Transverse colon (tissue), 4 donors: ENCODE measurements at regions not wholly inside any gene's neighbourhood (a gene's known extent, or its start where the extent isn't known, plus 50 kb on each side); places are given as distances from the start of the nearest gene placed in this dataset.

Source experiments
- DNase-seq: peaks from one replicate; pipeline ENCODE4 v3.0.0-alpha.2; 2019
- H3K27ac ChIP-seq, 4 donors: fragments of 200-600 bp; sonication (generic); 2 replicates each; pipeline ENCODE4 v1.5.1; 2016 to 2018; ENCODE audit warnings: inconsistent platforms in 4 of 4
- H3K27me3 ChIP-seq: fragments of 200-600 bp; sonication (generic); 2 replicates; pipeline ENCODE4 v1.5.1; 2017; ENCODE audit warnings: inconsistent platforms
- H3K36me3 ChIP-seq, 4 donors: fragments of 200-600 bp; sonication (generic); 2 replicates each; pipeline ENCODE4 v1.5.1; 2017 to 2019; ENCODE audit warnings: inconsistent platforms in 4 of 4
- H3K4me1 ChIP-seq, 4 donors: fragments of 200-600 bp; sonication (generic); 2 replicates each; pipeline ENCODE4 v1.5.1; 2017 to 2020; ENCODE audit warnings: inconsistent platforms in 4 of 4
- H3K4me3 ChIP-seq, 4 donors: fragments of 200-600 bp; sonication (generic); 1 replicate in 1 of 4; 2 replicates in 3 of 4; pipeline versions ENCODE4 v1.5.1 to v1.6.1; 2017 to 2019; ENCODE audit warnings: inconsistent platforms in 4 of 4
- H3K9me3 ChIP-seq, 2 donors: fragments of 200-600 bp; sonication (generic); 2 replicates each; pipeline ENCODE4 v1.5.1; 2017 to 2019; ENCODE audit warnings: inconsistent platforms in 2 of 2
- CTCF ChIP-seq, 5 experiments: fragments of 200-600 bp in 3 of 5; fragments of 450-650 bp in 2 of 5; sonication (generic) in 3 of 5; IDR thresholded peaks; 1 replicate in 2 of 5; 2 replicates in 3 of 5; pipeline ENCODE4 v1.5.1; 2016 to 2017; ENCODE audit warnings: antibody characterized with exemption in 5 of 5, inconsistent platforms in 3 of 5, mild to moderate bottlenecking in 2 of 5, moderate library complexity in 1 of 5
- EP300 ChIP-seq: sonication (generic); formaldehyde crosslinking; IDR thresholded peaks from one replicate; pipeline ENCODE4 v1.6.1; 2017; ENCODE audit warnings: antibody characterized with exemption, low read depth
- POLR2A ChIP-seq: fragments of 450-650 bp; IDR thresholded peaks from one replicate; pipeline ENCODE4 v1.6.1; 2016; ENCODE audit warnings: antibody characterized with exemption, mild to moderate bottlenecking, moderate library complexity
- POLR2AphosphoS5 ChIP-seq, 3 donors: sonication (generic); formaldehyde crosslinking; IDR thresholded peaks; one replicate each; pipeline ENCODE4 v1.6.1; 2016; ENCODE audit warnings: antibody characterized with exemption in 3 of 3
- WGBS, 2 donors: methylation state at CpG; one replicate each; pipeline ENCODE4 v1.1.5; 2018; ENCODE audit warnings: low coverage in 1 of 2; 5-methylcytosine and 5-hydroxymethylcytosine counted together
- in situ Hi-C, 4 donors: fragments of 200-750 bp; cut with MboI; loops; one replicate each; pipeline versions ENCODE4 v1.15.0 to v1.15.1; 2017; ENCODE audit warnings: low sequenced_read_pairs in 3 of 4, low pct_ligation_motif_present in 1 of 4, low pct_unique_long_range_greater_than_20kb in 1 of 4
- intact Hi-C: fragments of 100-400 bp; cut with DNase I; formaldehyde crosslinking; loops from one replicate; pipeline ENCODE4 v1.15.1; 2023; ENCODE audit warnings: low total_unique reads

GRCh38 chrX:122047261-122047660 lies 999.9 kb downstream of the GLUD2 start:
- in situ Hi-C loops (no loop called here), intact Hi-C loops (no loop called here)
- DNase-seq = no peak
- H3K9me3 ChIP-seq = no peaks in the 10 kb centered on the region
- H3K27ac ChIP-seq = no peak overlapping the region
- H3K27me3 ChIP-seq = no peaks in the 10 kb centered on the region
- no peak overlapping the region for H3K4me3 ChIP-seq
- TF ChIP-seq CTCF (IDR thresholded peaks at IDR 0.05) (no peak), POLR2AphosphoS5 (IDR thresholded peaks at IDR 0.05) (no peak), EP300 (no peak), POLR2A (no peak)
- no peaks in the 10 kb centered on the region for H3K36me3 ChIP-seq
- no peaks in the 10 kb centered on the region for H3K4me1 ChIP-seq
- WGBS, 2 donors = 33% methylated on average over 2 of the region's 2 CpGs; no CpG with 5 or more reads in 1 of the 2 donors

- TF ChIP-seq POLR2AphosphoS5 (IDR thresholded peaks at IDR 0.05) = no peak
- no peak for TF ChIP-seq POLR2A
- no peak for TF ChIP-seq CTCF (IDR thresholded peaks at IDR 0.05)
- TF ChIP-seq EP300 = no peak
Measured at GRCh38 chrX:122055460-122055859, 1008.0 kb downstream of the GLUD2 start.

GRCh38 chrX:122055979-122056715 lies 1008.7 kb downstream of the GLUD2 start:
- 69 to 90% methylated on average over 1 to 2 of the region's 2 CpGs for WGBS, 2 donors
- intact Hi-C loops = loop anchor here (2.0 kb wide), 1 partner anchor 35 kb away; no protein-coding TSS in a partner anchor
- Histone ChIP-seq H3K36me3 (no peaks in the 10 kb centered on the region), H3K4me1 (no peaks in the 10 kb centered on the region), H3K27me3 (no peaks in the 10 kb centered on the region), H3K9me3 (no peaks in the 10 kb centered on the region), H3K4me3 (no peak overlapping the region), H3K27ac (no peak overlapping the region)
- TF ChIP-seq EP300 (no peak), POLR2AphosphoS5 (IDR thresholded peaks at IDR 0.05) (no peak)
- DNase-seq = no peak
- in situ Hi-C loops = no loop called here

More at GRCh38 chrX:122055460-122055859, 1008.0 kb downstream of the GLUD2 start:
- Histone ChIP-seq H3K27me3 (no peaks in the 10 kb centered on the region), H3K4me1 (no peaks in the 10 kb centered on the region), H3K27ac (no peak overlapping the region), H3K36me3 (no peaks in the 10 kb centered on the region), H3K4me3 (no peak overlapping the region), H3K9me3 (no peaks in the 10 kb centered on the region)
- in situ Hi-C loops (no loop called here), intact Hi-C loops (no loop called here)
- WGBS, 2 donors = 58 to 60% methylated on average over 1 to 2 of the region's 2 CpGs
- DNase-seq = no peak

GRCh38 chrX:122076241-122076640 lies 1028.8 kb downstream of the GLUD2 start:
- WGBS, 2 donors = 52% methylated on average over 1 of the region's 1 CpG; no CpG with 5 or more reads in 1 of the 2 donors
- no peak overlapping the region for H3K4me3 ChIP-seq
- no peak overlapping the region for H3K27ac ChIP-seq
- no peaks in the 10 kb centered on the region for H3K27me3 ChIP-seq
- no peaks in the 10 kb centered on the region for H3K36me3 ChIP-seq
- intact Hi-C loops = no loop called here
- in situ Hi-C loops = no loop called here
- TF ChIP-seq CTCF (IDR thresholded peaks at IDR 0.05) (no peak), POLR2AphosphoS5 (IDR thresholded peaks at IDR 0.05) (no peak), EP300 (no peak), POLR2A (no peak)
- no peaks in the 10 kb centered on the region for H3K4me1 ChIP-seq
- no peaks in the 10 kb centered on the region for H3K9me3 ChIP-seq
- DNase-seq = no peak

GRCh38 chrX:122078079-122078478 lies 1030.7 kb downstream of the GLUD2 start:
- intact Hi-C loops = no loop called here
- Histone ChIP-seq H3K27ac (no peak overlapping the region), H3K9me3 (no peaks in the 10 kb centered on the region), H3K27me3 (no peaks in the 10 kb centered on the region), H3K4me1 (no peaks in the 10 kb centered on the region), H3K36me3 (no peaks in the 10 kb centered on the region), H3K4me3 (no peak overlapping the region)
- DNase-seq = no peak
- 87% methylated on average over 1 of the region's 1 CpG; no CpG with 5 or more reads in 1 of the 2 donors for WGBS, 2 donors
- TF ChIP-seq CTCF (IDR thresholded peaks at IDR 0.05) = no peak
- TF ChIP-seq EP300 = no peak
- TF ChIP-seq POLR2AphosphoS5 (IDR thresholded peaks at IDR 0.05) = no peak
- no peak for TF ChIP-seq POLR2A
- in situ Hi-C loops = no loop called here
